Coronary artery (tissue), 2 donors: ENCODE measurements at regions not wholly inside any gene's neighbourhood (a gene's known extent, or its start where the extent isn't known, plus 50 kb on each side); places are given as distances from the start of the nearest gene placed in this dataset.

ENCODE experiments used
- DNase-seq: peaks from one replicate; pipeline ENCODE4 v3.0.0-alpha.2; 2017; ENCODE audit warnings: low spot score
- H3K27ac ChIP-seq, 2 donors: fragments of 200-600 bp; sonication (generic); one replicate each; pipeline ENCODE4 v1.5.1; 2016 to 2019
- H3K4me3 ChIP-seq: fragments of 200-600 bp; sonication (generic); 2 replicates; pipeline ENCODE4 v1.5.1; 2016; ENCODE audit warnings: mild to moderate bottlenecking, moderate library complexity
- CTCF ChIP-seq: fragments of 200-600 bp; sonication (generic); IDR thresholded peaks from one replicate; pipeline ENCODE4 v1.5.1; 2019; ENCODE audit warnings: antibody characterized with exemption

GRCh38 chrY:7874080-7874479 lies 962.5 kb upstream of the AMELY start:
- DNase-seq = no peak
- Histone ChIP-seq H3K27ac (no peak overlapping the region), H3K4me3 (no peak overlapping the region)
- TF ChIP-seq CTCF = no peak

- Histone ChIP-seq H3K4me3 (no peak overlapping the region), H3K27ac (no peak overlapping the region)
- TF ChIP-seq CTCF = no peak
- DNase-seq = no peak
Measured at GRCh38 chrY:7871304-7871932, 959.9 kb upstream of the AMELY start.

GRCh38 chrY:7866976-7867375 lies 955.4 kb upstream of the AMELY start:
- Histone ChIP-seq H3K4me3 (no peak overlapping the region), H3K27ac (no peak overlapping the region)
- no peak for TF ChIP-seq CTCF
- DNase-seq = no peak

- DNase-seq = no peak
- Histone ChIP-seq H3K4me3 (no peak overlapping the region), H3K27ac (no peak overlapping the region)
- TF ChIP-seq CTCF = no peak
Measured at GRCh38 chrY:7860781-7861614, 949.4 kb upstream of the AMELY start.

GRCh38 chrY:7850191-7850590 lies 938.6 kb upstream of the AMELY start:
- Histone ChIP-seq H3K4me3 (no peak overlapping the region), H3K27ac (no peak overlapping the region)
- no peak for DNase-seq
- TF ChIP-seq CTCF = no peak

- H3K4me3 ChIP-seq = no peak overlapping the region
- H3K27ac ChIP-seq = no peak overlapping the region
- TF ChIP-seq CTCF = no peak
- DNase-seq = no peak
Measured at GRCh38 chrY:7845776-7846175, 934.2 kb upstream of the AMELY start.

GRCh38 chrY:7837046-7837445 lies 925.5 kb upstream of the AMELY start:
- no peak overlapping the region for H3K4me3 ChIP-seq
- H3K27ac ChIP-seq = no peak overlapping the region
- DNase-seq = no peak
- TF ChIP-seq CTCF = no peak
